AG04450 (cell line): ENCODE measurements at regions not wholly inside any gene's neighbourhood (a gene's known extent, or its start where the extent isn't known, plus 50 kb on each side); places are given as distances from the start of the nearest gene placed in this dataset.

Experiments
- CTCF ChIA-PET: fragments of 300-600, 350-600 bp; formaldehyde crosslinking; extraction: SDS; loops from one replicate; lab custom pipeline; 2022; ENCODE audit warnings: antibody characterized with exemption, inconsistent platforms; lab: Charles Lee
- POLR2A ChIA-PET: fragments of 350-600 bp; formaldehyde crosslinking; extraction: SDS; loops from one replicate; lab custom pipeline; 2021; ENCODE audit warnings: antibody characterized with exemption, inconsistent platforms; lab: Yijun Ruan, JAX
- DNase-seq: peaks from one replicate; pipeline ENCODE4 v3.0.0-alpha.2; 2011; ENCODE audit warnings: low read depth, low spot score
- H3K27ac ChIP-seq: one replicate; pipeline ENCODE4 v1.5.1; 2012; ENCODE audit warnings: low read depth, low read length, control low read depth
- H3K27me3 ChIP-seq: one replicate; pipeline ENCODE4 v1.6.0; 2012; ENCODE audit warnings: low read length; ENCODE audit not compliant: control insufficient read depth, insufficient read depth
- H3K4me3 ChIP-seq: 2 replicates; pipeline ENCODE4 v1.5.1; 2011; ENCODE audit warnings: mild to moderate bottlenecking, low read depth, low read length, control low read depth
- H3K9me3 ChIP-seq: 2 replicates; pipeline ENCODE4 v1.5.1; 2012; ENCODE audit warnings: low read length; ENCODE audit not compliant: control insufficient read depth, insufficient read depth
- TF ChIP-seq, protein P1 (sequence below): IDR thresholded peaks from 2 replicates; pipeline ENCODE4 v1.5.1; 2011; ENCODE audit warnings: low read depth, low read length, control low read depth, inconsistent platforms

DNA sequence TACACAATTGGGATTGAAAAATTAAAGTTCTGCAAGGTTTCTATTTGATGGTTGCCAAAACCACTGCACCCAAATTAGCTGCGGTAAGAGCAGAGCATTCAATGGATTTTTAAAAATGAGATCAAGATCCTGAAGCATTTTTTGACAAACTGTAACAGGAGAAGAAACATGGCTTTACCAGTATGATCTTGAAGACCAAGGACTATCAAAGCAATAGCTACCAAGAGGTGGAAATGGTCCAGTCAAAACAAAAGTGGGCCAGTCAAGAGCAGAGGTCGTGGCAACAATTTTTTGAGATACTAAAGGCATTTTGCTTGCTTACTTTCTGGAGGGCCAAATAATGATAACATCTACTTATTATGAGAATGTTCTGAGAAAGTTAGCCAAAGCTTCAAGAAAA is 186.8 kb downstream of the RDH14 start:
- no peak overlapping the region for H3K27ac ChIP-seq
- POLR2A ChIA-PET = no interaction called here

DNA sequence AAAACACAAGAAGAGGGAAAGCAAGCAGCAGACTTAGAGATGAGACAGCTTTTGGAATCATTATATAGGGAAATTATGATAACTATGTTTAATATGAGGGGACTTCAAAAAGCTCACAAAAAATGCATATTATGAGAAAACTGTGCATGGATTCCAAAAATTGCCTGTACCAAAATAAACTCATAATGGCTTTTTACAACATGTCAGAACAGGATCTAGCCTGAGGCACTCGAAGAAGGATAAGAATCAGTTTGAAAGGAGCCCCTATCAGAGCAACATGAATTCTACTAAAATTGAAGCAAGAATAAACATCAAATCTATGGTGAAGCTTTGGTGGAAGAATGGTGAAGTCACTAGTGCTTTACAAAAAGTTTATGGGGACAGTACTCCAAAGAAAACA is 187.4 kb downstream of the RDH14 start:
- CTCF ChIA-PET = interaction anchor here (1.0 to 2.5 kb wide), 3 partner anchors 187 to 521 kb away, joined by 3 to 13 read pairs (median 4); no protein-coding TSS in a partner anchor
- Histone ChIP-seq H3K4me3 (no peak overlapping the region), H3K27me3 (no peaks in the 10 kb centered on the region), H3K27ac (no peak overlapping the region), H3K9me3 (no peaks in the 10 kb centered on the region)
- POLR2A ChIA-PET = no interaction called here
- TF ChIP-seq, protein P1, sequence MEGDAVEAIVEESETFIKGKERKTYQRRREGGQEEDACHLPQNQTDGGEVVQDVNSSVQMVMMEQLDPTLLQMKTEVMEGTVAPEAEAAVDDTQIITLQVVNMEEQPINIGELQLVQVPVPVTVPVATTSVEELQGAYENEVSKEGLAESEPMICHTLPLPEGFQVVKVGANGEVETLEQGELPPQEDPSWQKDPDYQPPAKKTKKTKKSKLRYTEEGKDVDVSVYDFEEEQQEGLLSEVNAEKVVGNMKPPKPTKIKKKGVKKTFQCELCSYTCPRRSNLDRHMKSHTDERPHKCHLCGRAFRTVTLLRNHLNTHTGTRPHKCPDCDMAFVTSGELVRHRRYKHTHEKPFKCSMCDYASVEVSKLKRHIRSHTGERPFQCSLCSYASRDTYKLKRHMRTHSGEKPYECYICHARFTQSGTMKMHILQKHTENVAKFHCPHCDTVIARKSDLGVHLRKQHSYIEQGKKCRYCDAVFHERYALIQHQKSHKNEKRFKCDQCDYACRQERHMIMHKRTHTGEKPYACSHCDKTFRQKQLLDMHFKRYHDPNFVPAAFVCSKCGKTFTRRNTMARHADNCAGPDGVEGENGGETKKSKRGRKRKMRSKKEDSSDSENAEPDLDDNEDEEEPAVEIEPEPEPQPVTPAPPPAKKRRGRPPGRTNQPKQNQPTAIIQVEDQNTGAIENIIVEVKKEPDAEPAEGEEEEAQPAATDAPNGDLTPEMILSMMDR = no peak
- DNase-seq = no peak

More for the DNA sequence above, 186.8 kb downstream of the RDH14 start:
- H3K27me3 ChIP-seq = no peaks in the 10 kb centered on the region
- TF ChIP-seq, protein P1 = no peak
- no peak overlapping the region for H3K4me3 ChIP-seq
- H3K9me3 ChIP-seq = no peaks in the 10 kb centered on the region
- CTCF ChIA-PET = interaction anchor here (0.6 to 2.5 kb wide), 4 partner anchors 187 to 949 kb away, joined by 3 to 13 read pairs (median 4); no protein-coding TSS in a partner anchor
- DNase-seq = no peak

DNA sequence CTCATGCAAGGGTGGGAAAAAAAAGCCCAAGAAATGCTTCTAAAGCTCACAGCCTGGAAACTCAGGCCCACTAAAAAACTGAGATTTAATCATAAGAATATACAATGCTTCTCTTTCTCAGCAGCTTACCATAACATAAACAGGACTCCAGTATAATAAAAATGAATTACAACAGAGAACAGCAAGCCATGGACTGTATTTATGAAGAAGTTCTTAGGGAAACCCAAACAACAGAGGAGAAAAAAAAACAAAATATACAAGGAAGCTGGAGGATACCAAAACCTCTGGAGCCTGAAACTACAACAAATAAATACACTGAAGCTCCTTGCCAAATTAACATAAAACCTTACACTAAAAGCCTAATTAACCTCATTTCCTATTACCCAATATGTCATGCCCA is 187.8 kb downstream of the RDH14 start:
- CTCF ChIA-PET = interaction anchor here (1.0 to 2.5 kb wide), 2 partner anchors 186 to 223 kb away, joined by 3 to 13 read pairs; no protein-coding TSS in a partner anchor
- Histone ChIP-seq H3K27ac (no peak overlapping the region), H3K9me3 (no peaks in the 10 kb centered on the region), H3K4me3 (no peak overlapping the region), H3K27me3 (no peaks in the 10 kb centered on the region)
- POLR2A ChIA-PET = no interaction called here
- TF ChIP-seq, protein P1 = no peak
- no peak for DNase-seq

DNA sequence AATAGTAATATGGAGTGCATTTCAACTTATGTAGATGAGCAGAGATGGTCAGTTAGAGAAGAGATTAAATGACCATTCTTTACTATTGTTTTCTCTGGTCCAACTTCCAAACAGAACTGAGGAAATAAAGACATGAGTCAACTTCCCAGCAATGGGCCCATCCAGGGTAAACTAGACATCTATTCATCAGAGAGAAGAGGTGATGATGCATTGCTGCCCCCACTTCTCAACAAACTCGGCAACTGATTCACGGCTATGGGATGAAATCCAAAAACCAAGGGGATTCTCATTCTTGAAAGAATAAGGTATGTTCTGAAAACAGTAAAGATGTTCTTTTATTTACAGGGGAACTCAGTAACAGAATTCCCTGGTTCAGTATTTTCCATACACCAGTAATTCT is 190.7 kb downstream of the RDH14 start:
- H3K4me3 ChIP-seq = no peak overlapping the region
- POLR2A ChIA-PET = no interaction called here
- DNase-seq = no peak

DNA sequence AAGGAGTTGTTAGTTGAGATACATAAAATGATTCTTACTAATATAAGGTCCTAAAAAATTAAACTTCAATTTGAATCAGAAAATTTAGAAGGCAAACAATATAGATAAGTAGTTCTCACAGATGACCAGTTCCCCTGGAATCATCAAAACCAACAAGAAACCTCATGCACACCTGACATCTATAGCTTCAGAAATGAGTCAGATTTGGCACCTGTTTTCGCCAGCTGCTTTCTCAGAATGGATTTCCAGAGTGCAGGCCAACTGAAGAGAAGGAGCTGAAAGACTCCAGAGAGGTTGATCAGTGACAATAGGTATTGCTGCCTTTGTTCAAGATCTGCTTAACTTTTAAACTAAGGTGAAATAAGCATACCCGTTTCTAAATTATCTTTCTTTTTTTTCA is 192.4 kb downstream of the RDH14 start:
- TF ChIP-seq, protein P1 = no peak
- no peak for DNase-seq
- CTCF ChIA-PET = interaction anchor here (2.6 kb wide), 1 partner anchor 10 kb away, joined by 14 read pairs; no protein-coding TSS in a partner anchor
- no peaks in the 10 kb centered on the region for H3K27me3 ChIP-seq
- no peak overlapping the region for H3K27ac ChIP-seq
- POLR2A ChIA-PET = no interaction called here
- no peak overlapping the region for H3K4me3 ChIP-seq
- no peaks in the 10 kb centered on the region for H3K9me3 ChIP-seq

More for the DNA sequence above, 190.7 kb downstream of the RDH14 start:
- Histone ChIP-seq H3K9me3 (no peaks in the 10 kb centered on the region), H3K27ac (no peak overlapping the region), H3K27me3 (no peaks in the 10 kb centered on the region)
- TF ChIP-seq, protein P1 = no peak
- CTCF ChIA-PET = interaction anchor here (0.5 to 2.6 kb wide), 3 partner anchors 9 to 220 kb away, joined by 3 to 14 read pairs (median 7); no protein-coding TSS in a partner anchor
